HEK293 (cell line): ENCODE measurements at regions not wholly inside any gene's neighbourhood (a gene's known extent, or its start where the extent isn't known, plus 50 kb on each side); places are given as distances from the start of the nearest gene placed in this dataset.

ENCODE experiments used
- GLI4 ChIP-seq: fragments of 450-650 bp; formaldehyde crosslinking; IDR thresholded peaks from 2 replicates; pipeline ENCODE4 v1.5.1; 2016; ENCODE audit warnings: missing biosample characterization, missing genetic modification characterization
- HOXA7 ChIP-seq: sonication (generic); formaldehyde crosslinking; IDR thresholded peaks from 2 replicates; pipeline ENCODE4 v1.8.1; 2022; ENCODE audit warnings: missing genetic modification reagents, borderline replicate concordance
- KLF10 ChIP-seq: fragments of 450-650 bp; IDR thresholded peaks from 2 replicates; pipeline ENCODE4 v1.5.1; 2018; ENCODE audit warnings: missing biosample characterization, mild to moderate bottlenecking, missing genetic modification characterization
- MEIS1 ChIP-seq: sonication (generic); formaldehyde crosslinking; IDR thresholded peaks from 2 replicates; pipeline ENCODE4 v1.8.1; 2022; ENCODE audit warnings: missing genetic modification reagents, mild to moderate bottlenecking, borderline replicate concordance
- MYNN ChIP-seq: fragments of 450-650 bp; formaldehyde crosslinking; IDR thresholded peaks from 2 replicates; pipeline ENCODE4 v1.5.1; 2016; ENCODE audit warnings: missing biosample characterization, missing genetic modification characterization, borderline replicate concordance
- SETDB1 ChIP-seq: IDR thresholded peaks from one replicate; pipeline ENCODE4 v1.6.1; 2017; ENCODE audit warnings: mild to moderate bottlenecking, low read length, moderate library complexity, mixed read lengths; ENCODE audit not compliant: insufficient read length
- ZBTB21 ChIP-seq: fragments of 450-650 bp; formaldehyde crosslinking; IDR thresholded peaks from 2 replicates; pipeline ENCODE4 v1.5.1; 2017; ENCODE audit warnings: missing biosample characterization, missing genetic modification characterization
- ZFP3 ChIP-seq: fragments of 450-650 bp; formaldehyde crosslinking; IDR thresholded peaks from 2 replicates; pipeline ENCODE4 v1.5.1; 2016; ENCODE audit warnings: low read depth, missing biosample characterization, missing genetic modification characterization
- ZNF10 ChIP-seq: fragments of 450-650 bp; formaldehyde crosslinking; IDR thresholded peaks from 2 replicates; pipeline ENCODE4 v1.5.1; 2017; ENCODE audit warnings: missing biosample characterization, missing genetic modification characterization
- ZNF121 ChIP-seq: fragments of 450-650 bp; formaldehyde crosslinking; IDR thresholded peaks from 2 replicates; pipeline ENCODE4 v1.5.1; 2016; ENCODE audit warnings: missing biosample characterization, missing genetic modification characterization
- ZNF175 ChIP-seq: fragments of 450-650 bp; formaldehyde crosslinking; IDR thresholded peaks from 2 replicates; pipeline ENCODE4 v1.5.1; 2016; ENCODE audit warnings: missing biosample characterization, missing genetic modification characterization
- ZNF18 ChIP-seq: fragments of 450-650 bp; formaldehyde crosslinking; IDR thresholded peaks from 2 replicates; pipeline ENCODE4 v1.5.1; 2016; ENCODE audit warnings: missing biosample characterization, missing genetic modification characterization
- ZNF184 ChIP-seq: fragments of 450-650 bp; IDR thresholded peaks from 2 replicates; pipeline ENCODE4 v1.5.1; 2018; ENCODE audit warnings: missing biosample characterization, mild to moderate bottlenecking, missing genetic modification characterization
- ZNF19 ChIP-seq: fragments of 450-650 bp; formaldehyde crosslinking; IDR thresholded peaks from 2 replicates; pipeline ENCODE4; 2016; ENCODE audit warnings: missing biosample characterization, missing genetic modification characterization, low read depth
- ZNF202 ChIP-seq: fragments of 450-650 bp; formaldehyde crosslinking; IDR thresholded peaks from 2 replicates; pipeline ENCODE4 v1.5.1; 2016; ENCODE audit warnings: missing biosample characterization, missing genetic modification characterization, borderline replicate concordance
- ZNF214 ChIP-seq: fragments of 450-650 bp; formaldehyde crosslinking; IDR thresholded peaks from 2 replicates; pipeline ENCODE4 v1.5.1; 2017; ENCODE audit warnings: missing biosample characterization, mild to moderate bottlenecking, missing genetic modification characterization, borderline replicate concordance
- ZNF292 ChIP-seq: fragments of 450-650 bp; formaldehyde crosslinking; IDR thresholded peaks from 2 replicates; pipeline ENCODE4 v1.5.1; 2016; ENCODE audit warnings: low read depth, missing biosample characterization, missing genetic modification characterization, borderline replicate concordance
- ZNF341 ChIP-seq: fragments of 450-650 bp; formaldehyde crosslinking; IDR thresholded peaks from 2 replicates; pipeline ENCODE4; 2016; ENCODE audit warnings: low read depth, missing biosample characterization, missing genetic modification characterization
- ZNF362 ChIP-seq: fragments of 450-650 bp; formaldehyde crosslinking; IDR thresholded peaks from 2 replicates; pipeline ENCODE4 v1.5.1; 2016; ENCODE audit warnings: missing biosample characterization, missing genetic modification characterization
- ZNF394 ChIP-seq: fragments of 450-650 bp; formaldehyde crosslinking; IDR thresholded peaks from 2 replicates; pipeline ENCODE4 v1.5.1; 2016; ENCODE audit warnings: missing biosample characterization, missing genetic modification characterization, mild to moderate bottlenecking, moderate library complexity, borderline replicate concordance
- ZNF433 ChIP-seq: fragments of 450-650 bp; formaldehyde crosslinking; IDR thresholded peaks from 2 replicates; pipeline ENCODE4 v1.5.1; 2016; ENCODE audit warnings: missing biosample characterization, missing genetic modification characterization, low read depth
- ZNF510 ChIP-seq: fragments of 450-650 bp; formaldehyde crosslinking; IDR thresholded peaks from 2 replicates; pipeline ENCODE4 v1.5.1; 2018; ENCODE audit warnings: mild to moderate bottlenecking, missing genetic modification characterization, missing biosample characterization; ENCODE audit not compliant: insufficient replicate concordance
- ZNF514 ChIP-seq: fragments of 450-650 bp; formaldehyde crosslinking; IDR thresholded peaks from 2 replicates; pipeline ENCODE4 v1.5.1; 2016; ENCODE audit warnings: missing biosample characterization, missing genetic modification characterization
- ZNF580 ChIP-seq: fragments of 450-650 bp; formaldehyde crosslinking; IDR thresholded peaks from 2 replicates; pipeline ENCODE4 v1.5.1; 2016; ENCODE audit warnings: missing biosample characterization, missing genetic modification characterization
- ZNF610 ChIP-seq: fragments of 450-650 bp; formaldehyde crosslinking; IDR thresholded peaks from 2 replicates; pipeline ENCODE4 v1.5.1; 2016; ENCODE audit warnings: missing biosample characterization, missing genetic modification characterization, borderline replicate concordance
- ZNF639 ChIP-seq: fragments of 450-650 bp; formaldehyde crosslinking; IDR thresholded peaks from 2 replicates; pipeline ENCODE4 v1.5.1; 2016; ENCODE audit warnings: missing biosample characterization, missing genetic modification characterization
- ZNF76 ChIP-seq: fragments of 450-650 bp; formaldehyde crosslinking; IDR thresholded peaks from 2 replicates; pipeline ENCODE4; 2016; ENCODE audit warnings: low read depth, missing biosample characterization, missing genetic modification characterization, borderline replicate concordance
- ZNF777 ChIP-seq: fragments of 450-650 bp; formaldehyde crosslinking; IDR thresholded peaks from 2 replicates; pipeline ENCODE4 v1.5.1; 2017; ENCODE audit warnings: missing biosample characterization, missing genetic modification characterization, borderline replicate concordance
- ZNF837 ChIP-seq: fragments of 450-650 bp; formaldehyde crosslinking; IDR thresholded peaks from 2 replicates; pipeline ENCODE4 v1.5.1; 2016; ENCODE audit warnings: missing biosample characterization, missing genetic modification characterization
- ZSCAN5A ChIP-seq: fragments of 450-650 bp; formaldehyde crosslinking; IDR thresholded peaks from 2 replicates; pipeline ENCODE4 v1.5.1; 2016; ENCODE audit warnings: missing biosample characterization, missing genetic modification characterization
- ZXDB ChIP-seq: fragments of 450-650 bp; formaldehyde crosslinking; IDR thresholded peaks from 2 replicates; pipeline ENCODE4 v1.5.1; 2016; ENCODE audit warnings: missing biosample characterization, missing genetic modification characterization

GRCh38 chrX:104450316-104450715 is 115.7 kb upstream of the IL1RAPL2 start (continued):
- no peak for TF ChIP-seq ZNF580 (tag by site-specific recombination)
- no peak for TF ChIP-seq ZNF184
- 0 out of 2 replicates have a peak, but pooled peaks have one; percentile 32 for TF ChIP-seq ZBTB21 (tag by site-specific recombination)
- no peak for TF ChIP-seq GLI4
- TF ChIP-seq ZXDB (tag by site-specific recombination) = peak; percentile 42; the same call in 1 of the 2 replicates
- TF ChIP-seq ZNF777 (tag by site-specific recombination) = no peak
- TF ChIP-seq ZFP3 (tag by site-specific recombination) = no peak
- TF ChIP-seq ZNF121 (tag by site-specific recombination) = no peak
- no peak for TF ChIP-seq MYNN
- TF ChIP-seq SETDB1 = no peak
- 0 out of 2 replicates have a peak, but pooled peaks have one; percentile 14 for TF ChIP-seq ZNF292
- no peak for TF ChIP-seq ZNF837 (tag by site-specific recombination)
- no peak for TF ChIP-seq ZNF362 (tag by site-specific recombination)
- no peak for TF ChIP-seq ZNF610 (tag by site-specific recombination)
- TF ChIP-seq ZNF10 (tag by site-specific recombination) = no peak
- no peak for TF ChIP-seq ZNF18 (tag by site-specific recombination)
- peak; percentile 52 for TF ChIP-seq ZNF433 (tag by site-specific recombination)
- TF ChIP-seq ZNF214 = no peak
- no peak for TF ChIP-seq ZNF76 (tag by site-specific recombination)
- TF ChIP-seq ZNF394 (tag by site-specific recombination) = peak; percentile 87
- TF ChIP-seq ZNF19 = 0 out of 2 replicates have a peak, but pooled peaks have one; percentile 69
- peak; percentile 73 for TF ChIP-seq ZNF510 (tag by site-specific recombination)
- TF ChIP-seq HOXA7 = no peak
- TF ChIP-seq KLF10 = no peak
- TF ChIP-seq ZNF202 (tag by site-specific recombination) = 0 out of 2 replicates have a peak, but pooled peaks have one; percentile 45
- TF ChIP-seq ZNF341 (tag by site-specific recombination) = peak; percentile 27; the same call in 1 of the 2 replicates
- TF ChIP-seq ZNF514 (tag by site-specific recombination) = no peak
- TF ChIP-seq MEIS1 (CRISPR knock-in tag) = no peak
- TF ChIP-seq ZNF639 (tag by site-specific recombination) = no peak
- no peak for TF ChIP-seq ZSCAN5A
- TF ChIP-seq ZNF175 (tag by site-specific recombination) = no peak
